ENCODE measurements at regions not wholly inside any gene's neighbourhood (a gene's known extent, or its start where the extent isn't known, plus 50 kb on each side); places are given as distances from the start of the nearest gene placed in this dataset.

GRCh38 chr9:19595003-19595402 is 186.2 kb downstream of the ACER2 start:
- DNase-seq (ENCODE audit: low spot score), result no peak

GRCh38 chr9:19587678-19588077 is 178.9 kb downstream of the ACER2 start:
- no peak for DNase-seq (ENCODE audit: low spot score)

- DNase-seq (ENCODE audit: low spot score), result peak; percentile 1
These were observed 175.1 kb downstream of the ACER2 start for GRCh38 chr9:19583890-19584289.

- no peak for DNase-seq (ENCODE audit: low spot score)
These were observed 168.6 kb downstream of the ACER2 start for GRCh38 chr9:19577411-19577810.

- DNase-seq (ENCODE audit: low spot score), result no peak
These were observed 160.1 kb downstream of the ACER2 start for GRCh38 chr9:19568946-19569345.

- DNase-seq (ENCODE audit: low spot score), result no peak
These were observed 155.7 kb downstream of the ACER2 start for GRCh38 chr9:19564396-19565061.

GRCh38 chr9:19555214-19555613 is 146.4 kb downstream of the ACER2 start:
- no peak for DNase-seq (ENCODE audit: low spot score)

- no peak for DNase-seq (ENCODE audit: low spot score)
These were observed 145.7 kb downstream of the ACER2 start for GRCh38 chr9:19554529-19554928.

- no peak for DNase-seq (ENCODE audit: low spot score)
These were observed 144.6 kb downstream of the ACER2 start for GRCh38 chr9:19553441-19553840.

- DNase-seq (ENCODE audit: low spot score), result no peak
These were observed 143.7 kb downstream of the ACER2 start for GRCh38 chr9:19552282-19553105.

- no peak for DNase-seq (ENCODE audit: low spot score)
These were observed 142.5 kb downstream of the ACER2 start for GRCh38 chr9:19551124-19551929.

GRCh38 chr9:19550009-19550408 is 141.2 kb downstream of the ACER2 start:
- DNase-seq (ENCODE audit: low spot score), result no peak

- no peak for DNase-seq (ENCODE audit: low spot score)
These were observed 124.6 kb downstream of the ACER2 start for GRCh38 chr9:19533373-19533772.

GRCh38 chr9:19527663-19528062 is 118.9 kb downstream of the ACER2 start:
- no peak for DNase-seq (ENCODE audit: low spot score)

GRCh38 chr9:19522558-19522957 is 113.7 kb downstream of the ACER2 start:
- DNase-seq (ENCODE audit: low spot score), result no peak

GRCh38 chr9:19521205-19521604 is 112.4 kb downstream of the ACER2 start:
- no peak for DNase-seq (ENCODE audit: low spot score)

- peak; percentile 9 for DNase-seq (ENCODE audit: low spot score)
These were observed 108.6 kb downstream of the ACER2 start for GRCh38 chr9:19517202-19517942.

- no peak for DNase-seq (ENCODE audit: low spot score)
These were observed 107.5 kb downstream of the ACER2 start for GRCh38 chr9:19516348-19516747.

GRCh38 chr9:19513671-19514275 is 105.0 kb downstream of the ACER2 start:
- DNase-seq (ENCODE audit: low spot score), result no peak

- DNase-seq (ENCODE audit: low spot score), result no peak
These were observed 103.5 kb downstream of the ACER2 start for GRCh38 chr9:19512103-19512832.

- DNase-seq (ENCODE audit: low spot score), result no peak
These were observed 102.9 kb downstream of the ACER2 start for GRCh38 chr9:19511694-19512093.
